GM19463 (cell line): ENCODE measurements at regions not wholly inside any gene's neighbourhood (a gene's known extent, or its start where the extent isn't known, plus 50 kb on each side); places are given as distances from the start of the nearest gene placed in this dataset.

Experiments
- ATAC-seq: cut with Tn5 transposase; IDR thresholded peaks from one replicate; pipeline ENCODE4 v1.9.1; 2021; ENCODE audit warnings: mild to moderate bottlenecking, moderate library complexity; ENCODE audit not compliant: unreplicated experiment

DNA sequence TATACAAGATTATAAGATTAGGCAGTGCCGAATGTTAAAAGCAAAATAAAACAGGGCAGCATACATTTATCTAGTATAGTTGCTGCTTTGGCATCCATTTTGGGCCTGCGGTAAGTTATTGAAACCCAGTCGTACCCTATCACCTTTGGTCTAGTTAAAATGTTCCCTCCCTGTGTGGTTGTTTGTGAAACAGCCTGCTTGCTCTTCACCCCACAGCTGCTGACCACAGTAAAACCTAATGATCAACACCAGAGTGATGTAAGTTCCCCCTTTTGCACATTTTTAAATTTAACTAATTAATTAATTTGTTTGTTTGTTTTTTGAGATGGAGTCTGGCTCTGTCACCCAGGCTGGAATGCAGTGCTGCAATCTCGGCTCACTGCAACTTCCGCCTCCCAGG lies 50.3 kb upstream of the TXNDC5 start:
- ATAC-seq = peak; percentile 18
